NB4 (cell line): ENCODE measurements at regions not wholly inside any gene's neighbourhood (a gene's known extent, or its start where the extent isn't known, plus 50 kb on each side); places are given as distances from the start of the nearest gene placed in this dataset.

Experiments
- CTCF ChIP-seq: IDR thresholded peaks from one replicate; pipeline ENCODE4 v1.5.1; 2012; ENCODE audit warnings: low read depth, low read length
- MYC ChIP-seq: IDR thresholded peaks from 2 replicates; pipeline ENCODE4 v1.6.1; 2011; ENCODE audit warnings: low read depth, low read length
- POLR2A ChIP-seq: IDR thresholded peaks from 2 replicates; pipeline ENCODE4 v1.6.1; 2011; ENCODE audit warnings: mild to moderate bottlenecking; ENCODE audit not compliant: insufficient read length; ENCODE audit errors: extremely low read depth
- TF ChIP-seq, protein P1 (sequence below): IDR thresholded peaks from 2 replicates; pipeline ENCODE4 v1.6.1; 2011; ENCODE audit warnings: low read depth, low read length

GRCh38 chr3:80543154-80543553, 775.4 kb upstream of the ROBO1 start:
- TF ChIP-seq CTCF, result no peak
- TF ChIP-seq, protein P1, sequence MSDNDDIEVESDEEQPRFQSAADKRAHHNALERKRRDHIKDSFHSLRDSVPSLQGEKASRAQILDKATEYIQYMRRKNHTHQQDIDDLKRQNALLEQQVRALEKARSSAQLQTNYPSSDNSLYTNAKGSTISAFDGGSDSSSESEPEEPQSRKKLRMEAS, result no peak
- no peak for TF ChIP-seq POLR2A
- TF ChIP-seq MYC, result no peak
